ENCODE measurements at regions not wholly inside any gene's neighbourhood (a gene's known extent, or its start where the extent isn't known, plus 50 kb on each side); places are given as distances from the start of the nearest gene placed in this dataset.

- TF ChIP-seq FOXK1 (CRISPR knock-in tag; IDR thresholded peaks at IDR 0.05; ENCODE audit: borderline replicate concordance), result no peak
- TF ChIP-seq PHF8 (IDR thresholded peaks at IDR 0.05; ENCODE audit: borderline replicate concordance, low read length), result no peak
- peak; percentile 60 for TF ChIP-seq TAL1 (IDR thresholded peaks at IDR 0.05)
- 0 out of 2 replicates have a peak, but pooled peaks have one; percentile 47 for TF ChIP-seq SREBF2 (CRISPR knock-in tag; IDR thresholded peaks at IDR 0.05)
- peak; percentile 73; the same call in 1 of the 2 replicates for TF ChIP-seq DDX20 (tag; IDR thresholded peaks at IDR 0.05; ENCODE audit: low read depth)
- TF ChIP-seq KDM4B (IDR thresholded peaks at IDR 0.05; ENCODE audit: borderline replicate concordance in 2 of 2, low read depth in 1 of 2), result no peak
- TF ChIP-seq CREB5 (CRISPR knock-in tag; IDR thresholded peaks at IDR 0.05), result no peak
- TF ChIP-seq CREB1 (IDR thresholded peaks at IDR 0.05), result no peak
- 0 out of 2 replicates have a peak, but pooled peaks have one; percentile 13 for TF ChIP-seq CREB1 (CRISPR knock-in tag; IDR thresholded peaks at IDR 0.05)
- no peak for TF ChIP-seq GABPA (tag; conservative IDR thresholded peaks at IDR 0.05; ENCODE audit: low read depth)
- TF ChIP-seq ILF3 (IDR thresholded peaks at IDR 0.05; ENCODE audit: borderline replicate concordance), result no peak
- 0 out of 3 replicates have a peak, but pooled peaks of 1 of the 2 experiments have one; percentile 52 for TF ChIP-seq CBX3 (IDR thresholded peaks at IDR 0.05; ENCODE audit: borderline replicate concordance in 1 of 2, low read length in 2 of 2)
- TF ChIP-seq ZNF165 (CRISPR knock-in tag; IDR thresholded peaks at IDR 0.05; ENCODE audit: borderline replicate concordance), result 0 out of 2 replicates have a peak, but pooled peaks have one; percentile 39
- no peak for TF ChIP-seq KLF1 (tag; IDR thresholded peaks at IDR 0.05)
- TF ChIP-seq NRF1 (conservative IDR thresholded peaks at IDR 0.05 in 1 of 2, IDR thresholded peaks at IDR 0.05 in 1 of 2), result peak; percentile 25 to 34; a peak in 1 of 4 replicates
- TF ChIP-seq HNRNPLL (IDR thresholded peaks at IDR 0.05; ENCODE audit: low read depth, low read length, poor library complexity, severe bottlenecking), result no peak
- TF ChIP-seq SRSF3 (IDR thresholded peaks at IDR 0.05; ENCODE audit: insufficient read depth, low read length), result no peak
- TF ChIP-seq TFAP4 (CRISPR knock-in tag; IDR thresholded peaks at IDR 0.05; ENCODE audit: borderline replicate concordance), result 0 out of 2 replicates have a peak, but pooled peaks have one; percentile 6
- TF ChIP-seq ZNF212 (CRISPR knock-in tag; IDR thresholded peaks at IDR 0.05), result no peak
- TF ChIP-seq NR4A1 (CRISPR knock-in tag; IDR thresholded peaks at IDR 0.05), result no peak
- peak; percentile 89 for TF ChIP-seq NR4A1 (tag; IDR thresholded peaks at IDR 0.05)
- no peak for TF ChIP-seq ATF3 (IDR thresholded peaks at IDR 0.05)
- no peak for TF ChIP-seq ATF3 (CRISPR knock-in tag; conservative IDR thresholded peaks at IDR 0.05)
- TF ChIP-seq RB1 (IDR thresholded peaks at IDR 0.05; ENCODE audit: low read depth), result no peak; the same call in 1 of the 2 replicates
- TF ChIP-seq ZNF707 (CRISPR knock-in tag; conservative IDR thresholded peaks at IDR 0.05), result no peak
- peak; percentile 87 for TF ChIP-seq ARID1B (IDR thresholded peaks at IDR 0.05)
These were observed 146.2 kb downstream of the VEGFA start (continued) for GRCh38 chr6:43915986-43916923.

Data from K562 (cell line).